Right atrium auricular region (tissue), 2 donors: ENCODE measurements at regions not wholly inside any gene's neighbourhood (a gene's known extent, or its start where the extent isn't known, plus 50 kb on each side); places are given as distances from the start of the nearest gene placed in this dataset.
"Not testable (repeated sequence)": the region's sequence is repeated elsewhere in the genome, so short reads cannot be mapped to it uniquely, and the experiment has no call there.

ENCODE experiments used
- DNase-seq: peaks from one replicate; pipeline ENCODE4 v3.0.0-alpha.2; 2019; ENCODE audit warnings: low spot score
- H3K27ac ChIP-seq, 2 donors: fragments of 200-600 bp; sonication (generic); 1 replicate in 1 of 2; 2 replicates in 1 of 2; pipeline ENCODE4 v1.5.1; 2016 to 2019
- H3K27me3 ChIP-seq, 2 donors: fragments of 200-600 bp; sonication (generic); one replicate each; pipeline versions ENCODE4 v1.5.1 to v1.6.0; 2017 to 2019
- H3K36me3 ChIP-seq: fragments of 200-600 bp; sonication (generic); one replicate; pipeline ENCODE4 v1.5.1; 2016
- H3K4me1 ChIP-seq, 2 donors: fragments of 200-600 bp; sonication (generic); one replicate each; pipeline versions ENCODE4 v1.5.1 to v1.6.0; 2017 to 2019
- H3K4me3 ChIP-seq, 2 donors: fragments of 200-600 bp; sonication (generic); 1 replicate in 1 of 2; 2 replicates in 1 of 2; pipeline ENCODE4 v1.5.1; 2017 to 2019; ENCODE audit warnings: mild to moderate bottlenecking in 1 of 2, moderate library complexity in 1 of 2
- H3K9me3 ChIP-seq, 2 donors: fragments of 200-600 bp; sonication (generic); one replicate each; pipeline ENCODE4 v1.5.1; 2019
- TF ChIP-seq, protein P1 (sequence below), 2 donors: fragments of 200-600 bp; sonication (generic); IDR thresholded peaks; one replicate each; pipeline ENCODE4 v1.5.1; 2019; ENCODE audit warnings: antibody characterized with exemption in 2 of 2

DNA sequence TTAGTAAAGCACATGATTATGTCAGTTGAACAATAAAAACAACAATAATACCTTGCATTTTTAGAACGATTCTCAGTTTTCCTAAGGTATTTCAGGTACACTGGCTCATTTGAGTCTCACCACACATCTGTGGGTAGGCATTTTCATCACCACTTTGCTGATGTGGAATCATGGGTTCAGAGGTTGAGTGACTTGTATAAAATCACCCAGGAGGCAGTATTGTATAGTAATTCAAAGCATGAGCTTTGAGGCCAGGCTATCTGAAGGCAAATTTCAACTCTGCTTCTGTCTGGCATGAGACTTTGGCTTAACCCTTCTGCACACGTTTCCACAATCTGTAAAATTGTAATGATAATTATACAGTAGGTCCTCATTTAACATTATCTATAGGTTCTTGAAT lies 183.9 kb upstream of the CMC1 start:
- Histone ChIP-seq H3K9me3 (no peaks in the 10 kb centered on the region), H3K4me1 (no peaks in the 10 kb centered on the region), H3K27me3 (no peaks in the 10 kb centered on the region), H3K27ac (no peak overlapping the region), H3K4me3 (no peak overlapping the region), H3K36me3 (no peaks in the 10 kb centered on the region)
- TF ChIP-seq, protein P1, sequence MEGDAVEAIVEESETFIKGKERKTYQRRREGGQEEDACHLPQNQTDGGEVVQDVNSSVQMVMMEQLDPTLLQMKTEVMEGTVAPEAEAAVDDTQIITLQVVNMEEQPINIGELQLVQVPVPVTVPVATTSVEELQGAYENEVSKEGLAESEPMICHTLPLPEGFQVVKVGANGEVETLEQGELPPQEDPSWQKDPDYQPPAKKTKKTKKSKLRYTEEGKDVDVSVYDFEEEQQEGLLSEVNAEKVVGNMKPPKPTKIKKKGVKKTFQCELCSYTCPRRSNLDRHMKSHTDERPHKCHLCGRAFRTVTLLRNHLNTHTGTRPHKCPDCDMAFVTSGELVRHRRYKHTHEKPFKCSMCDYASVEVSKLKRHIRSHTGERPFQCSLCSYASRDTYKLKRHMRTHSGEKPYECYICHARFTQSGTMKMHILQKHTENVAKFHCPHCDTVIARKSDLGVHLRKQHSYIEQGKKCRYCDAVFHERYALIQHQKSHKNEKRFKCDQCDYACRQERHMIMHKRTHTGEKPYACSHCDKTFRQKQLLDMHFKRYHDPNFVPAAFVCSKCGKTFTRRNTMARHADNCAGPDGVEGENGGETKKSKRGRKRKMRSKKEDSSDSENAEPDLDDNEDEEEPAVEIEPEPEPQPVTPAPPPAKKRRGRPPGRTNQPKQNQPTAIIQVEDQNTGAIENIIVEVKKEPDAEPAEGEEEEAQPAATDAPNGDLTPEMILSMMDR (IDR thresholded peaks at IDR 0.05), result no peak
- DNase-seq, result no peak

DNA sequence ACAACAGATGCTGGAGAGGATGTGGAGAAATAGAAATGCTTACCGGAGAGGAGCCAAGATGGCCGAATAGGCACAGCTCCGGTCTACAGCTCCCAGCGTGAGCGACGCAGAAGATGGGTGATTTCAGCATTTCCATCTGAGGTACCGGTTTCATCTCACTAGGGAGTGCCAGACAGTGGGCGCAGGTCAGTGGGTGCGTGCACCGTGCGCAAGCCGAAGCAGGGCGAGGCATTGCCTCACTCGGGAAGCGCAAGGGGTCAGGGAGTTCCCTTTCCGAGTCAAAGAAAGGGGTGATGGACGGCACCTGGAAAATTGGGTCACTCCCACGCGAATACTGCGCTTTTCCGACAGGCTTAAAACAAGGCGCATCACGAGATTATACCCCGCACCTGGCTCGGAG lies 182.2 kb upstream of the CMC1 start:
- H3K27me3 ChIP-seq, H3K4me1 ChIP-seq, H3K4me3 ChIP-seq, H3K36me3 ChIP-seq, H3K9me3 ChIP-seq, H3K27ac ChIP-seq, DNase-seq: not testable (repeated sequence)

DNA sequence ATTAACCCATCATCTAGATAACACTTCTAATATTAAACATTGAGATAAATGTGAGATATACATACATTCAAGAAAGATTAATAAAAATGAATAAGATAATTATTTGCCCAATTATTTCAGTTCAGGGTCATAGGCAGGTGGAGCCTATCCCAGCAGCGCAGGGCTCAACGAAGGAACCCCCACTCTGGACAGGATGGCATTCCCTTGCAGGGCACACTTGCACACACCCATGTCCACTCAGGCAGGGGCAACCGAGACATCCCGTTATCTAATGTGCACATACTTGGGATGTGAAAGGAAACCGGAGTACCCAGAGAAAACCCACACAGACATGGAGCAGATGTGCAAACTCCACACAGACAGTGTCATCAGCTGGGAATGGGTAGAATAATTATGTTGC lies 175.4 kb upstream of the CMC1 start:
- Histone ChIP-seq H3K4me1 (no peaks in the 10 kb centered on the region), H3K4me3 (no peak overlapping the region), H3K27ac (no peak overlapping the region), H3K27me3 (no peaks in the 10 kb centered on the region), H3K36me3 (no peaks in the 10 kb centered on the region), H3K9me3 (peaks cover 0 to 18% of the 10 kb centered on the region in 2 donors)
- TF ChIP-seq, protein P1 (IDR thresholded peaks at IDR 0.05), result no peak
- DNase-seq, result no peak

DNA sequence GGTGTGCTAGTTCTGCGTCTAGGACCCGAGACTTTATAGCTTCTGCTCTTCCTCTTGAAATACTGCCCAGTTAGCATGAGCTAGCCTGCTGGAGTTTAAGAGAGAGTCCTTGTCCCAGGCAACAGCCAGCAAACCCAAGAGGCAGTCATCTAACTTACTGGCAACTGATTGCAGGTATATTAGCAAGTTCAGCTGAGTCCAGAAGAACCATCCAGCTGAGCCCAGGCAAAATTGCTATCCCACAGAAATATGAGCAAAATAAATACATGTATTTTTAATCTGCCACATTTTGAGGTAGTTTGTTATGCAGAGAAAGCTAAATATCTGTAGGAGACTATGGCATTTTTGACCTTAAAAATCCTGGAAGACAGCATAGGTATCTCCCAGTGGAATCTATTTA lies 174.4 kb upstream of the CMC1 start:
- TF ChIP-seq, protein P1 (IDR thresholded peaks at IDR 0.05), result no peak
- H3K4me3 ChIP-seq, result no peak overlapping the region
- no peak for DNase-seq
- H3K27me3 ChIP-seq, result no peaks in the 10 kb centered on the region
- peaks cover 0 to 18% of the 10 kb centered on the region in 2 donors for H3K9me3 ChIP-seq
- H3K4me1 ChIP-seq, result no peaks in the 10 kb centered on the region
- H3K27ac ChIP-seq, result no peak overlapping the region
- no peaks in the 10 kb centered on the region for H3K36me3 ChIP-seq

DNA sequence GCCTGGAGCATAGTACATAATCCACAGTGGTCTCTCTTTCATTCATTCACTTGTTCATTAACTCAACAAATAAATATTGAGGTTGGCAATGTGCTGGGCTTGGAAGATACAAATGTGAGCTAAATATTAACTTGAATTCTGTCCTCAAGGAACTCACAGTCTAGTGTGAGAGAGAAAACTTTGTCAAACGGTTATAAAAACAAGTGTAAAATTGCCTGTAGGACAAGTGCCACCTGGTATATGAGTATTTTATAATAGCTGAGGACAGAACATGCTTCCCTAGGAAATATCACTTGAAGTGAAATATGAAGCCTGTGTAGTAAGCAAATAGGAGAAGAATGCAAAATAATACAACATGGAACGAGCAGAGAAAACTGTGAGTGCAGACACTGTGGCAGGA lies 173.1 kb upstream of the CMC1 start:
- no peak for DNase-seq
- Histone ChIP-seq H3K4me1 (no peaks in the 10 kb centered on the region), H3K9me3 (peaks cover 0 to 18% of the 10 kb centered on the region in 2 donors), H3K27me3 (no peaks in the 10 kb centered on the region), H3K27ac (no peak overlapping the region), H3K4me3 (no peak overlapping the region), H3K36me3 (no peaks in the 10 kb centered on the region)
- TF ChIP-seq, protein P1 (IDR thresholded peaks at IDR 0.05), result no peak

DNA sequence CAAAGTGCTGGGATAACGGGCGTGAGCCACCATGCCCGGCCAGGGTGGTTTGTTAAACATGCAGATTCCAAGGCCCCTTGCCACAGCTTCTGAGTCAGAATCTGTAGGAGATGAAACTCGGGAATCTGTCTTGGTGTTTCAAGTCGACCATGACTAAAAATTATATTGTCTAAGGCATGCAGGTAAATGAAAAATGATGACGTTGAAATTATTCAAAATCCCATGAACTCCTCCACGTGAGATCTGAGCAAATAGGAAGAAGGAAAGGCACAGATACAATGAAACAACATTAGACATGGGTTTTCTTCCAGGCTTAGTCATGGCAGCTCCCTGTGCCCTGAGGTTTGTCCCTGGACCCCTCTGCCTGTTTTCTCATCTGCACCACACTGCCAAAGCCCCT lies 172.0 kb upstream of the CMC1 start:
- Histone ChIP-seq H3K36me3 (no peaks in the 10 kb centered on the region), H3K27ac (no peak overlapping the region), H3K4me3 (no peak overlapping the region), H3K9me3 (peaks cover 0 to 18% of the 10 kb centered on the region in 2 donors), H3K27me3 (no peaks in the 10 kb centered on the region), H3K4me1 (no peaks in the 10 kb centered on the region)
- TF ChIP-seq, protein P1 (IDR thresholded peaks at IDR 0.05), result no peak
- DNase-seq, result no peak
